ENCODE measurements at regions not wholly inside any gene's neighbourhood (a gene's known extent, or its start where the extent isn't known, plus 50 kb on each side); places are given as distances from the start of the nearest gene placed in this dataset.
"Not testable (repeated sequence)": the region's sequence is repeated elsewhere in the genome, so short reads cannot be mapped to it uniquely, and the experiment has no call there.

DNA sequence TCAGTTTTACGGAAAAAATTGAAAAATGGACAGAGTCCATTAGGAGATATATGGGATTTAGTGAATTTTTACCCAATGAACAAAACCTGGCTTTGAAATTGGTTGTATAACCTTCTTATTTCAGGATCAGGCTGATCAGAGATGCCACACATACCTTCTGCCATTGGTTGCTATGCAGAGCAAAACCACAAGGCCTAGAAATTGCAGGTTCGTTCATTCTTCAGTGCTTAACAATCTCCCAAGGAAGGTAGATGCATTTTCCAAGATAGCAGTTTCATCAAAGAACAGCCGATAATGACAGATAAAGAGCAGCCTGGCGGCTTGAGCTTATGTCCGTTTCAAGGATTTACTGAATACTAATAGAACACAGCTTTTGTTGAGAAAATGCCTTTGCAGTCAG is 868.8 kb downstream of the EPHA4 start:
- no peak for DNase-seq (ENCODE audit: low spot score)

DNA sequence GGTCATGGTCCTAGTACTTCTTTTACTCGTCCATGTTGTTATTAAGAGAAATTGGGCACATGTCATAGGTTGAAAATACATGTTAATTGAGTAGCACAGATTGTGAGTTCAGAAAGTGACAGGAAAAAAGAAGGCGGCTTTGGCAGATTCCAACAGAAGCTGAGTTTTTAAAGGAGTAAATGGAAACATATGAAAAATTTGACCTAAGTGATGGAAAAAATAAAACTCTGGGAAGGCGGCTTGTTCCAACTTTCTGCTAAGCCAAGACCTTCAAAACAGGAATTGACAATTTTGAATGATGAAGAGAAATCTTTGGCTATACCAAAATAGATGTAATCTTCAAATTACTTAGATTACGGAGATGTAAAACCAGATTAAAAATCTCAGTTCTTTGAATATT is 868.0 kb downstream of the EPHA4 start:
- no peak for DNase-seq (ENCODE audit: low spot score)

DNA sequence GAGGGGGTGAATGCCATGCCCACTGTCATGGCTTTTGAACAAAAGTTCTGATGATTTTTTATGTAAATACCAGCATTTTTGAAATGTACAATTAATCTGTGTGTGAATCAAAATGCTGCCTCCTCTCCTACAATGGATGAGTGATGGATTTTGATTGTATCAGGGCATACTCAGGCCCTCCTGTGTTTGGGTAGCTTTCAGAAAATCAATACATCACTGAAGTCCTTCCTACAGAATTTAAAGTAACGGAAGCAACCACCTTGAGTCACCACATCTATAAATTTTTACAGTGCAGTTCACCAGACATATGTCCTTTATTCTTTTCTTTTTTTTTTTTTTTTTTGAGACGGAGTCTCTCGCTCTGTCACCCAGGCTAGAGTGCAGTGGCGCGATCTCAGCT is 867.3 kb downstream of the EPHA4 start:
- no peak for DNase-seq (ENCODE audit: low spot score)

DNA sequence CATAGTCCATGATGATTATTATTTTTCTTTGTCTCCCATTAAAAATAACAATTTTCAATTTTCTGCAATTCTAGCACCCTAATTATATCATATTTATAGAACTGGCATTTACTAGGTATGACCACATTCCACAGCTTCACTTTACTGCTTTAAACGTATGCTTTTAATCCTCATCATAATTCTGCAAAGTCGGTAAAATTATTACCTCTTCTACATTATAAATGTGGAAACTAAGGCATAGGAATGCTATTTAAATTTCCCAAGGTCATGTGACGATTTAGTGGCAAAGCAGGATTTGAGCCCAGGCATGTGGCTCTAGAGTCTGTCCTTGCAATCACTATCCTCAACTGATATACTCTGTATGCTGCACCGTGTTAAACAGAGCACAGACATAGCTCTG is 866.4 kb downstream of the EPHA4 start:
- DNase-seq (ENCODE audit: low spot score): no peak

DNA sequence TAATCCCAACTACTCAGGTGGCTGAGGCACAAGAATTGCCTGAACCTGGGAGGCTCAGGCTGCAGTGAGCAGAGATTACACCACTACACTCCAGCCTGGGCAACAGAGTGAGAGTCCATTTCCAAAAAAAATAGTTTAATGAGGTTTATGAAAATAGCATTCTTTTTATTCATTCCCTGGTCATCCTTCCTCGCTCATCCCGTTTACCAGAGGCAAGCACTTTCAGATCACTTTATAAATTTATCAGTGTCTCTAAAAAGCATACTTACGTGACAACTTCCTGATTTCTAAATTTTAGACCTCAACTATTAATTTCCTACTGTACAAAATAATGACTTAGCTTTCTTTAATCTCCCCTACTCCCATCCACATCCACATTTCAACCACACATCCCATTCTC is 864.8 kb downstream of the EPHA4 start:
- no peak for DNase-seq (ENCODE audit: low spot score)

DNA sequence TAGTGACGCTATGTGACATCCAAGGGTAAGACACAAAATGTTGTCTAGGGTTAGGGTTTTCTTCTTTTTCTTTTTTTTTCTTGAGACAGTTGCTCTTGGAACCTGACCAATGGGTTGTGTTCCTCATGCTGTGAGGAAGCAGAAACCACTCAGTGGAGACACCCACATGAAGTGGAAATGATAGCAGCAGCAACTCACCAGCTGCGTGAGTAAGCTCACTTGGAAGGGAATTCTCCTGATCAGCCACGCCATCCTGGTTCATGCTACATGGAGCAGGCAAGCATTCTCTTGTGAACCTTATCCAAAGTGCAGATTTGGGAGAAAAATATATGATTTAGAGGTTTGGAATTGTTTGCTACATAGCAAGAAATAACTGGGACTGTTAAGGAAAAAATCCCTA is 863.7 kb downstream of the EPHA4 start:
- no peak for DNase-seq (ENCODE audit: low spot score)

DNA sequence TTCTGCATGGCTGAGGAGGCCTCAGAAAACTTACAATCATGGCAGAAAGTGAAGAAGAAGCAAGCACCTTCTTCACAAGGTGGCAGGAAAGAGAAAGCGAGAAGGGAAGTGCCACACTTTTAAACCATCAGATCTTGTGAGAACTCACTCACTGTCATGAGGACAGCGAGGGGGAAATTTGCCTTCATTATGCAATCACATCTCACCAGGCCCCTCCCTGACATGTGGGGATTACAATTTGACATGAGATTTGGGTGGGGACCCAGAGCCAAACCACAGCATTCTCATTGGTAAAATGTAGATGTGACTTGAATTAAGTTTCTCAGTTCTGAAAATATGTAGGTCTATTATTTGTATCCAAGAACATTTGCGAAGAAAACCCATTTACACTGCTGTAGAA is 854.8 kb downstream of the EPHA4 start:
- DNase-seq (ENCODE audit: low spot score): no peak

DNA sequence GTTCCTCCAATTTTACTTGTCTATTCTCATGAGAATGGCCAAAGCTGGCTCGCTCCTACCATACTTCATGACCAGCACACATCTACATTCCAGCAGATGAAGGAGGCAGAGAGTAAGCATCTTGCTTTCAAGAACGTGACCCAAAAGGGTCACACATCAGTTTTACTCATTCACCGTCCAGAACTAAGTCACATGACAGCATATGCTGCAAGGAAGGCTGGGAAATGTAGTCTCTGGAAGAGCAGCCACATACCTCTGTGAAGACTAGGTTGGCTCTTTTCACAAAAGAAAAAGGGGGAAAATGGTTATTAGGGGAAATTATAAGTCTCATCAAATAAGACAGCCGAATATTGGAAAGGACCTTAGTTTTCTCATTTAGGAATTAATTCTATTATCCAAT is 835.3 kb downstream of the EPHA4 start:
- no peak for DNase-seq (ENCODE audit: low spot score)

DNA sequence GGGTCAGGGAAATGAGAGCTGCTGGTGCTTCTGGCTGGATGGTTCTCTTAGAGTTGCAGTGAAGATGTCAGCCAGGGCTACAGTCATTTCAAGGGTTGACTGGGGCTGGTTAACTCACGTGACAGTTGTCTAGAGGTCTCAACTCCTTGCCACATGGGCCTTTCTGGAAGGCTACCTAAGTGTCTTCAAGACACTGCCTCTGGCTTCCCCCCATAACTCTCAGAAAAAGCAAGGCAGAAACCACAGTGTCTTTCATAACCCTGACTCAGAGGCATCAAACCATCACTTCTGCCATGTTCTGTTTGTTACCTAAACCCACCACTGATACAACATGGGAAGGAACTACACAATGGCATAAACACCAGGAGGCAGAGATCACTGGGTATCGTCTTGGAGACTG is 828.9 kb downstream of the EPHA4 start:
- no peak for DNase-seq (ENCODE audit: low spot score)

DNA sequence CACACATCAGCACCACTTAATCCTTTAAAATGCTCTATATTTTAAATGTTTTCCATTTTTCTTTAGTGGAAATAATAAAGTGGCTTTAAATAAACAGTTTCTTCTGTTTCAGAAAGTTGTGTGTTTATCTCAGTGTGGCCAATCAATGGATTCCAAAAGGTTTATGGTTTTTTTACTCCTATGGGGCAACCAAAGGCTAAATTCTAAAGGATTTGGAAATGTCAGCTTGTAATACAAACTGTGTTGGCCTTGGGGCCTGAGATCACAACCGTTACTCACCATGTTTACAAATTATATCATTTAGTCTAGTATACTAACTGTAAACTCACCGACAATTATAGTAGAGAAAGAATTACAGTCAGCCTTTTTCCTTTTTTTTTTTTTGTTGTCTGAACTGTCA is 827.2 kb downstream of the EPHA4 start:
- no peak for DNase-seq (ENCODE audit: low spot score)

DNA sequence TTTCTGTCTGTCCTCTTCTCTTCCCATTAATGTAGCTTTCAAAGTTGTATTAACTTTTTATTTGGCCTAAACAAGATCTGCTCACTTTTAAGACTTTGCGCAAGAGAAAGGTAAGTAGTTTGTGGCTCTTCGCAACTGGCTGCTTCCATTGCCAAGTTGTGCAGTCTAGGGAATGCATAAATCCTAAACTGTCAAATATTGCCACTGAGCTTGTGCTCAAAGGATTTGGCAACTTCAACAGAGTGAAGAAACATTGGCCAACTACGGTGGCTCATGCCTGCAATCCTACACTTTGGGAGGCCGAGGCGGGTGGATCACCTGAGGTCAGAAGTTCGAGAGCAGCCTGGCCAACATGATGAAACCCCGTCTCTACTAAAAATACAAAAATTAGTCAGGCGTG is 826.4 kb downstream of the EPHA4 start:
- no peak for DNase-seq (ENCODE audit: low spot score)

DNA sequence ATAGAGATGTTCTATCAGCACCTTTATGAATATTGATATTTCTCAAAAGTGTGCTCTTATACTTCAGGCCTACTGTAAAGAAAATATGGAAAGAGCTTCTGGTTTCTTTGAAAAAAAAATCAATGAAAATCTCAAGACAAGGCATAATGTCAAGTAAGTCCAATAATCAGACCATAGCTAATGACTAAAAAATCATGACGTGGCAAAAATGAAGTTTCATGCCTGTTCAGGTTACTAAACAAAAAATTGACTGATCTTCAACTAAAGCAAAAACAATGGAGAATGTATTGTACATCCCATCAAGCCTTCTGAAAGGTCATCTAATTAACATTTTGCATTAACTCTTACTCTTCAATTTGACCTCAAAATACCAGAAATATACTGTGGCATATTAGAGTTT is 824.4 kb downstream of the EPHA4 start:
- no peak for DNase-seq (ENCODE audit: low spot score)

DNA sequence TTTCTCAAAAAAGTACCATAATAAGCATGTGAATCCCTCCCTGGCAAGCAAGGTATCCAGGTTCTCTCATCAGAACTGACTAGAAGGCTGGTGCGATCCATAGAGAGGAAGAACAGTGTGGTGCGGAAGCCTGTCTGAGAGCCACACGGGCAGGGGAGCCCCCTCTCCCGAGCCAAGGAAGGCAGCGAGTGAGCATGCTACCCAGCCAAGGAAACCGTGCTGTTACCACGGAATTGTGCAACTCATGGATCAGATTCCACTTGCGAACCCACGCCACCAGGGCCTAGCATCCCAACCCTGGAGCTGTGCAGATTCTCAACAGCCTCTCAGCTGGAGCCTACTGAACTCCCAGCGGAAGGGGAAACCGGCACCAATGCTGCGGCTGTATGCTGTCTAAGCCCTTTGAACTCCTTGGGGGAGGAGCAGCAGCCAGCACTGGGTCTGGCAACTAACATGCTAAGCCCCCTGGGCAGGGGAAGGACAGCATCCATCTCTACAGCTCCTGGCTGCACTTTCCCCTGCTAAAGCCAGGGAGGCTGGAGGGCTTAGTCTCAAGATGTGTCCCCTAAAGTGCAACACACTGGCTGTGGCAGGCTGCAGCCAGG is 823.1 kb downstream of the EPHA4 start:
- DNase-seq (ENCODE audit: low spot score): no peak

DNA sequence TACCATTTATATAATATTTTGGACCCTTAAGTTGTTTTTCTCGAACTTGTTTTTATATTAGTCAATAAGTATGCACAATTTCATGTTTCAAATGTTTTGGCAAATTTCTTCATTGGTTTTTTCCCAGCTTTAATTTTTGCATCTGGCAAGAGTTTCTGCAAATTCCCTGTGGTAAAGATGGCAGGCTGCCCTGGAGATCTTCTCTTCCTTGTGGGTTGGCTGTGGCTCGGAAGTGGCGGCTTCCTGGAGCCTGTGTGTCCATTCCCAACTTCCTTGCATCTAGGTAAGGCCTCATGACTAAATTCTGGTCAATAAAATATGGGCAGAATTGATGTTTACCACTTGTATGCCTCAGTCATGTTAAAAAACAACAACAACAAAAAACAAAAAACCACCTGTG is 818.6 kb downstream of the EPHA4 start:
- DNase-seq (ENCODE audit: low spot score): no peak

DNA sequence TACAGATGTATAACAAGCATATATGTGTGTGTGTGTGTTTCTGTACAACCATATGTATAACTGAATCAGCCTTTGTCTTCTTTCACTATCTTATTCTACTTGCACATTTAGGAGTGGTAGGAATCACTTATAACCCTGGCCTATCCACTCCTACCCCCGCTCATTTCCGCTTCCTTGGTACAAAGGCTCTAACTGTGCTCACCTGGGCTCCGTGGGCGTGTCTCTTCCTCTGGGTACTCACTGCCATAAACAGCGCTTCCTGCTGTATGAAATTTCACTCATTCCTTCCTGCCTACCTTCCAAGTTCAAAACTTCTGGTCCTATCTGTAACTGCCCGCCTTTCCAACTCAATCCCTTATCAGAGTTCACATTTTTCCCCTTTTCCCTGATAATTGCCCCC is 815.5 kb downstream of the EPHA4 start:
- no peak for DNase-seq (ENCODE audit: low spot score)

DNA sequence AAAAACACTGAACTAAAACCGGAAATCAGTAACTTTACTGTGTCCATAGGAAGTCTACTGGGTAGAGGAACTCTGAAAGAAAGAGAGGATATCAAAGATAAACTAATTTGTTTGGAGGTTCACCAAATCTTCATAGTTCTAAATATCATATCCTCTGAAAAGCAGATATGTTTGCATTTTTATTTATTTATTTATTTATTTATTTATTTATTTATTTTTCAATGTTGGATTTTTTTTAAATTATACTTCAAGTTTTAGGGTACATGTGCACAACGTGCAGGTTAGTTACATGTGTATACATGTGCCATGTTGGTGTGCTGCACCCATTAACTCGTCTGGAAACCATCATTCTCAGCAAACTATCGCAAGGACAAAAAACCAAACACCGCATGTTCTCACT is 813.7 kb downstream of the EPHA4 start:
- not testable (repeated sequence) for DNase-seq (ENCODE audit: low spot score)

DNA sequence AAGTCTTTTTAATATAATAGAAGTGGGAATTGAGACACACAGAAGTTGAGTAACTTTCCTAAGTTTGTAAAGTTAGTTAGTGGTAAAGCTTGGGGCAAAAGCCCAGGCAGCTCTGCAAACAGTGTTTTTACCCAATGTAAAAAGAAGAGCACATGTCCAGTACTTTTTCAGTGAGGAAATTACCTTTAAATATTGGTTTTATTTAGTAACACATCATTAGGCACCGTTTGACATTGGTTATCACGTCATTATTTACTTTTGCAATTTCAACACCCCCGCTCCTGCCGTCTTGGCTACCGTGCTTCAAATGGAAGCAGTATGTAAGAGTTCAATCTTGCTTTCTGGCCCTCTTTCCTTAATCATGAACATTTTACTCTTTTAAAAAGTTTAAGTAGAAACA is 807.9 kb downstream of the EPHA4 start:
- no peak for DNase-seq (ENCODE audit: low spot score)

DNA sequence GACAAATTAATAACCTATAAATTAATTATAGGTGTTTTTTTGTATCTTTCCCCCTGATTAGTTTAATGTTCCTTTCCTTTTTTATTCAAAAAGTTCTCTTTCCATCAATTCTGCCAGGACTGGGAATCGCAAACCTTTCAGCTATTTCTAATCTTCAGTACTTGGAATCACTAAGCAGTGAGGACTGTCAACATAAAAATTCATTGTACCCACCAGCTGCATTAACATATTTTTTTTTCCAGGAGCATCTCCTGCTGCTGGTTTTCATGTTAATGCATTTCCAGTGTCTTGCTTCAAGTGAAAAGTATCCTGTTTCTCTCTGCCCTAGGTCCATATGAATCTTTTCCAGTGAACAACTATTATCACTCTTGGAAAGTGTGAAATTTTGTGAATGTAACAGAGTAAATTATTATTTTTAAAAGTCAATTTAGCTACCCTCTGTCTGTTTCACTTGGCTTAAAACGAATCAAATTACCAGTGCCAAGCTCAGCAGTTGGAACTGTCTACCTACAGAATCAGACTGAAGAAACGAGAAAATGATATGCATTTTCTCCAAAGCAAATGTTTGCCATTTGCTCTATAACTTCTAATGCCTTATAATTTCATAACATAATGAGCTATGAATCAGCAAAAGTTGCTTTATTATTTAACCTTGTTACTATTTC is 804.4 kb downstream of the EPHA4 start:
- DNase-seq (ENCODE audit: low spot score): no peak

DNA sequence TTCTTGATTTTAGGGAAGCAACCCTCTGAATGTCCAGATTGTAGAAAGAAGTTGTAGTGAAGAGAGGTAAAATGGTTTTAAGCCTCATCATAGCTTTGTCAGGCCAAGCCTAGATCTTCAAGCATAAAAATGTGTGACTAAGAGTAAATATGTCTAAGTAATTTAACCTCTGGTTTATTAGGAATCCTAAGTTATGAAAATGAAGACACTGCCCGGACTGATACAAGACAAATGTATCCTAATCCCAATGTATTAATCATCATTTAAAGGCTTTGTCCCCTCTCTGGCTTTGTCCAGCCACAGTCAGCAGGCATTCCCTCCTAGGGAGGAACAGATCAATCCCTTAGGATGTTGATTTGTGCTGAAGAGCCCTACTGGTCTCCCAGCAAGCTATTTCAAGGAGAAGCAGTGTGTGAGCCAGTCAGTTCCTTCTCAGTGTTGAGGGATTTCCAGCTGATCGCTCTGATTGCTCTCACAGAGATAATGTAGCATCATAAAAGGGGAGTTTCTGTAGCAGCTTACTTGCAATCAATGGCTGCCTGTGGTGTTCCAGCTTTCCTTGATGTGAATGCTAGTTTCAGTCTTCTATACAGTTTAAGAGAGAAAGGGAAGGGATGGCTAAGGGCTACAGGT is 796.1 kb downstream of the EPHA4 start:
- no peak for DNase-seq (ENCODE audit: low spot score)

DNA sequence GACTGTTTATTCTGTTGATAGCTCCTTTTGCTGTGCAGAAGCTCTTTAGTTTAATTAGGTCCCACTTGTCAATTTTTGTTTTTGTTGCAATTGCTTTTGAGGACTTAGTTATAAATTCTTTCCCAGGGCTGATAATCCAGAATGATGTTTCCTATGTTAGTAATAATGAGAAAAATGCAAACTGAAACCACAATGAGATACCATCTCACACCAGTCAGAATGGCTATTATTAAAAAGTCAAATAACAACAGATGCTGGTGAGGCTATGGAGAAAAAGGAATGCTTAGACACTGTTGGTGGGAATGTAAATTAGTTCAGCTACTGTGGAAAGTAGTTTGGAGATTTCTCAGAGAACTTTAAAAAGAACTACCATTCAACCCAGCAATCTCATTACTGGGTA is 793.0 kb downstream of the EPHA4 start:
- not testable (repeated sequence) for DNase-seq (ENCODE audit: low spot score)

DNA sequence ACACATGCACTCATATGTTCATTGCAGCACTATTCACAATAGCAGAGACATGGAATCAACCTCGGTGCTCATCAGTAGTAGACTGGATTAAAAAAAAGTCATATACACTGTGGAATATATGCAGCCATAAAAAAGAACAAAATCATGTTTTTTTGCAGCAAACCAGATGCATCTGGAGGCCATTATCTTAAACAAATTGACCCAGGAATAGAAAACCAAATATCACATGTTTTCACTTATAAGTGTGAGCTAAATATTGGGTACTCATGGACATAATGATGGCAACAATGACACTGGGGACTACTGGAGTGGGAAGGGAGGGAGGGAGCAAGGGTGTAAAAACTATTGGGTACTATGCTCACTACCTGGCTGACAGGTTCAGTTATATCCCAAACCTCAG is 792.6 kb downstream of the EPHA4 start:
- DNase-seq (ENCODE audit: low spot score): no peak

DNA sequence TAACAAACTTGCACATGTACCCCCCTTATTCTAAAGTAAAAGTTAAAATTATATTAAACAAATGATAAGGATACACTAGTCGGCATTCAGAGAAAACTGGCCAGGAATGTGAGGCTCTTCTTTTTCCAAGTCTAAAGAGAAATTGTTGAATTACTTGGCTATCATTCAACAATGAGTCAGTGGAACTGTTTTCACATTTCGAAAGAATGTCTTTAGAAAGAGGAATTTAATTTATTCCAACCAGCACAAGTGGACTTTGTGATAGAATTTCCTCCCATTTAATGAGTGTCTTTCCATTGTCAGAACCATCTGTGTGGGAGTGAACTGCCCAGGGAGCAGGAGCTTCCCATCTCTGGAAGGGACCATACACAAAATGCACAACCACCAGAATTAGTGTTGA is 792.2 kb downstream of the EPHA4 start:
- no peak for DNase-seq (ENCODE audit: low spot score)

DNA sequence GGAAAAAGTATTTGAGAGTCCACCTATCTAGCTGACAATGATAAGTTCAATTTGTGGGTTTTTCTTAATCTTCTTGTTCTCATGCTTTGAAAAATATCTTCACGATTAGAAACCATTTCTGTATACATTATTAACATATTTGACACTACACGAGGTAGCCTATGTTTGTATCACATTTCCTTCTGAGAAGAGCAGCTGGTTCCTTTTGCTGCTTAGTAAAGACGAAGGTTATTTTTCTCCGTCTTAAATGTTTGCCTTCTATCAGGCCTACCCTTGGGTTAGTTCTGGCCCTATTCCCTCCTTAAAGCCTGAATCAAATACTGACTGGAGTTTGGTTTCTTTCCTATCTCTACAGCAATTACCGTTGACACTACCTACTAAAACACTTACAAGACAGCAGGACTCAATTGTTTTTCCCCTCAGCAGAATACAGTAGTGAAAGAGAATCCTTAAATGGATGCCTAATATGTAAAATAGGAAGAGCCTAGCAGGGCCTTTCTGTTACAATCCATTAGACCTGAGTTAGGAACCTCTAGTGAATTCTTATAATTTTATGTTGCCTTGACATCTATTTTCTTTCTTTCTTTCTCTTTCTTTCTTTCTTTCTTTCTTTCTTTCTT is 790.4 kb downstream of the EPHA4 start:
- no peak for DNase-seq (ENCODE audit: low spot score)
